ENCODE measurements at regions not wholly inside any gene's neighbourhood (a gene's known extent, or its start where the extent isn't known, plus 50 kb on each side); places are given as distances from the start of the nearest gene placed in this dataset.

DNA sequence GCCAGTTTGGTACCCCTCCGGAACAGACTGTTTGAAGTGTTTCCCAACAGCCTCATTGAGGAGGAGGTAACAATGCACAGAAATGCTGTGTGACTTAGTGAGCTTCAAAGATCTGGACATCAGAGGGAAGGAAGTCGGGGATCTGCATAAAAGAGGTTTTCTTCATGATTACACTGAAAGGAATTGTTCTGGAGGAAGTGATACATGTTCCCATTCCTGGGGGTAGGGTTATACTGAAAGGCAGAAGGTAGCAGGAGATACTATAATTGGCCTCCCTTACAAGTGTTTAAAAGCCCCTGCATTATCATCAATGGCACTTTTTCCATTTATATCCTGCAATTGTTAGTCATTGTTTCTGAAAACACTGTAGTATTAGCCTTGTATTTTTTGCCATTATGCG is 94.0 kb upstream of the DKK2 start:
- TF ChIP-seq, protein P1, sequence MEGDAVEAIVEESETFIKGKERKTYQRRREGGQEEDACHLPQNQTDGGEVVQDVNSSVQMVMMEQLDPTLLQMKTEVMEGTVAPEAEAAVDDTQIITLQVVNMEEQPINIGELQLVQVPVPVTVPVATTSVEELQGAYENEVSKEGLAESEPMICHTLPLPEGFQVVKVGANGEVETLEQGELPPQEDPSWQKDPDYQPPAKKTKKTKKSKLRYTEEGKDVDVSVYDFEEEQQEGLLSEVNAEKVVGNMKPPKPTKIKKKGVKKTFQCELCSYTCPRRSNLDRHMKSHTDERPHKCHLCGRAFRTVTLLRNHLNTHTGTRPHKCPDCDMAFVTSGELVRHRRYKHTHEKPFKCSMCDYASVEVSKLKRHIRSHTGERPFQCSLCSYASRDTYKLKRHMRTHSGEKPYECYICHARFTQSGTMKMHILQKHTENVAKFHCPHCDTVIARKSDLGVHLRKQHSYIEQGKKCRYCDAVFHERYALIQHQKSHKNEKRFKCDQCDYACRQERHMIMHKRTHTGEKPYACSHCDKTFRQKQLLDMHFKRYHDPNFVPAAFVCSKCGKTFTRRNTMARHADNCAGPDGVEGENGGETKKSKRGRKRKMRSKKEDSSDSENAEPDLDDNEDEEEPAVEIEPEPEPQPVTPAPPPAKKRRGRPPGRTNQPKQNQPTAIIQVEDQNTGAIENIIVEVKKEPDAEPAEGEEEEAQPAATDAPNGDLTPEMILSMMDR (IDR thresholded peaks at IDR 0.05 in 4 of 5, conservative IDR thresholded peaks at IDR 0.05 in 1 of 5), result no peak
- TF ChIP-seq POLR2A (IDR thresholded peaks at IDR 0.05), result no peak

Measured in gastrocnemius medialis (tissue), 4 donors.